HUES48 (cell line): ENCODE measurements at regions not wholly inside any gene's neighbourhood (a gene's known extent, or its start where the extent isn't known, plus 50 kb on each side); places are given as distances from the start of the nearest gene placed in this dataset.

ENCODE experiments used
- H3K27ac ChIP-seq: one replicate; pipeline ENCODE4 v1.7.0; 2013; ENCODE audit warnings: low read depth, low read length, inconsistent platforms
- H3K27me3 ChIP-seq: 2 replicates; pipeline ENCODE4 v1.6.1; 2013; ENCODE audit warnings: mild to moderate bottlenecking, low read length; ENCODE audit not compliant: control insufficient read depth, insufficient read depth
- H3K36me3 ChIP-seq: 2 replicates; pipeline ENCODE4 v1.6.1; 2013; ENCODE audit warnings: low read length; ENCODE audit not compliant: control insufficient read depth, insufficient read depth
- H3K4me1 ChIP-seq: 2 replicates; pipeline ENCODE4 v1.6.1; 2013; ENCODE audit warnings: mild to moderate bottlenecking, low read length; ENCODE audit not compliant: control insufficient read depth, insufficient read depth
- H3K4me3 ChIP-seq: 2 replicates; pipeline ENCODE4 v1.5.1; 2013; ENCODE audit warnings: mild to moderate bottlenecking, low read depth, low read length
- H3K9ac ChIP-seq: 2 replicates; pipeline ENCODE4 v1.6.1; 2013; ENCODE audit warnings: mild to moderate bottlenecking, low read depth, low read length, moderate library complexity
- H3K9me3 ChIP-seq: 2 replicates; pipeline ENCODE4 v1.6.1; 2013; ENCODE audit warnings: low read length; ENCODE audit not compliant: control insufficient read depth, insufficient read depth

DNA sequence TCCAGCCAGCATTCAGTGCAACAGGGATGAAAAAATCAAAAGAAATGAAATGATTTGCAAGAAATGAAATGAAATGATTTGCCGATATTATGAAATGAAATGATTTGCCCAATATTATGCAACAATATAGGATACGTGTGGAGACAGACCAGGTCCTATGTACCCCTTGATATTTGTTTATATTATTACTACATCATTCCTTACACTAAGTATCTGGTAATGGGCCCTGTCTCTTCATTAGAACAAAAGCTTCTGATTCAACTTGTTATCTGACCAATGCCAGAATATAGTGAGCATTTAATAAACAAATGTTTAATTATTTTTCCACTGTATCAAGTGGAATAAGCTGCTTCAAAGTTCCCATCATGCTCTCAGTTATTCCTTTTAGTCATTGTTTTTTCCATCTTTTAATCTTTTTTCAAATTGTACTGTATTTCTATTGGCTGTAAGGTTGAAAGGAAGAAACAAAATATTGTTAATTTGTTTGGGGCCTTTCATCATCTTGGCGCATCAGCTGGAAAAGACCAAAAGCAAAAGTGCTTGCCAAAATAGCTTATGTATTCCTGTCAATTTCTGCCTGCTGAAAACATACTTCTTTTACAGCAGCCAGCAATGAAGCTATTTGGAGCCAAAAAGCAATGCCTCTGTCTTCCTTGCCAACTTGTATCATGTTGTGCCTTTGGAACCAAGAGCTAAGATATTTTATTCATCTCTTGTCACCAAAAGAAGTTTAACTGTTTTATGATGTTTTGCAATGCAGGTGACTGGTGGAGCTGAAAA lies 2314.9 kb downstream of the LRRC4C start:
- Histone ChIP-seq H3K27ac (no peak overlapping the region), H3K36me3 (no peaks in the 10 kb centered on the region), H3K4me3 (no peak overlapping the region), H3K9ac (no peak overlapping the region), H3K4me1 (no peaks in the 10 kb centered on the region), H3K9me3 (no peaks in the 10 kb centered on the region), H3K27me3 (no peaks in the 10 kb centered on the region)

DNA sequence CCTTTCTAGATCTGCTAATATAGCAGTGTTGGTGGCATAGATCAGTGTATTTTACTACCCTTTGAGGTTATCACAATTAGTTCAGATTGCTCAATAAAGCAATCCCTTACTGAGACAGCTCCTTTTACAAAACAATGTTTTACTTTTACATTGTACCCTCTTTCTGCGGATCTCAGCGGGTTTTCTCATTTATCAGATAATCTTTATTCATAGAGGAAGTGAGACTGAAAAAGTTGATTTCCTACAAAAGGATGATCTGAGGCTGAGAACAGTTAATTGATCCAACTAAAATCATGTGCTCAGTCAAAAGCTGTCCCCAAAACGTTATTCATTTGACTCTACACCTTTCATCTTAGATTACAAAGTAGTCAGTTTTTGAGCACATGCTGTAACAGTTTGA lies 2319.9 kb downstream of the LRRC4C start:
- Histone ChIP-seq H3K27me3 (no peaks in the 10 kb centered on the region), H3K9ac (no peak overlapping the region), H3K27ac (no peak overlapping the region), H3K36me3 (no peaks in the 10 kb centered on the region), H3K4me3 (no peak overlapping the region), H3K4me1 (no peaks in the 10 kb centered on the region), H3K9me3 (no peaks in the 10 kb centered on the region)

DNA sequence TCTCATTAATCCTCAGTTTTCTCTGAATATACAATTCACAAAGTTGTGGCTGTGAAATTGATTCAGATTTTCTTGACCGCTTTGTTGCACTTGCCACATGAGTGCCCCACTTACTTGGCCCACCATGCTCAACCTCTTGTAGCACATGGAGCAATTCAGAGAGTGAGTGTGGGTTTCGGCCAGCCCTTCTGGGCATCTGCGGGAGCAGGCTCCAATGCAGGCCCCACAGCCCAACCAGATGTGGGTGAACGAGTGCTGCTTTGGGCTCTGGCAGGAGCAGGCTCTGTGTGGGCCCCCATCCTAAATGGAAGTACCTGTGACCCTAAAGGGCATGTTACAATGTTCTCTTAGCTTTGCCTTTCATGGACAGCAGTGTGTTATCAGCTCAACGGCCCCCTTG lies 2338.6 kb downstream of the LRRC4C start:
- peaks cover 7% of the 10 kb centered on the region for H3K9me3 ChIP-seq
- no peaks in the 10 kb centered on the region for H3K4me1 ChIP-seq
- no peak overlapping the region for H3K27ac ChIP-seq
- H3K9ac ChIP-seq, result no peak overlapping the region
- no peaks in the 10 kb centered on the region for H3K27me3 ChIP-seq
- no peak overlapping the region for H3K4me3 ChIP-seq
- H3K36me3 ChIP-seq, result no peaks in the 10 kb centered on the region

DNA sequence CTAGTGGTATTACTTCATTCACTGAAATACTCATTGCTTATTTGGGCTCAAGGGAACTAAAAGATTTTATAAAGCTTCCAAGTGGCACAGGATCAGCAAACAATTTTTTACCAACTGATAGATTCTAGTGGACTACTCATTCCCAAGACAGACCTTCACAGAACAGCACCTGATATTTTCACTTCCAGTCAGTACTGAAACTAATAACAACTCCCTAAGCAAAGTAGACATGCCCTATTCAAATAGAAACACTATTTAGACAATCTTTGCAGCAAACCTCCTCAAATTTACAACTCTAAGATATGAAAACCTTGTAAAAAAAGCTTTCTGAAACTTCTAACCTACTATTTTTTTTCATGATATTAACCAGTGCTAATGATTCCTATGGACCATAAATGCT lies 2345.8 kb downstream of the LRRC4C start:
- H3K9ac ChIP-seq, result no peak overlapping the region

DNA sequence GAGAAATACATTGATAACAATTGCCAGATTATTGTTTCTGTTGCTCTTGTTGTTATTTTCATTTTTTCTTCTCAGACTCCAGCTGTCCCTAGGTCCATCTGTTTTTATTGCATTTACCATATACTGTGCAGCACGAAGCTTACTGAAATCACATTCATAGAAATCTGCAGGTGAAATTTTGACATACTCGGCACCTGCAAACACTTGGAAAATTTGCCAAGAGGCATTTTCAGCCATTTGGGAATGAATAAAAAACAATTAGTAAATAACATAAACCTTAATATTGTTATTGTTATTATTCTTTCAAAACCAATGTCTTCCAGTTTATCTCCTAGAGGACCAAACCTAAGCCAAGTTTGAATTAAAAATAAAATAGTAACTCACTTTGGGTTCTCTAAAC lies 2357.2 kb downstream of the LRRC4C start:
- H3K4me1 ChIP-seq, result no peaks in the 10 kb centered on the region
- H3K9ac ChIP-seq, result no peak overlapping the region
- peaks cover 19% of the 10 kb centered on the region for H3K9me3 ChIP-seq
- H3K27ac ChIP-seq, result no peak overlapping the region
- H3K27me3 ChIP-seq, result no peaks in the 10 kb centered on the region
- no peak overlapping the region for H3K4me3 ChIP-seq
- no peaks in the 10 kb centered on the region for H3K36me3 ChIP-seq

More for the DNA sequence above, 2345.8 kb downstream of the LRRC4C start:
- Histone ChIP-seq H3K36me3 (no peaks in the 10 kb centered on the region), H3K27ac (no peak overlapping the region), H3K27me3 (no peaks in the 10 kb centered on the region), H3K9me3 (no peaks in the 10 kb centered on the region), H3K4me3 (no peak overlapping the region), H3K4me1 (no peaks in the 10 kb centered on the region)

DNA sequence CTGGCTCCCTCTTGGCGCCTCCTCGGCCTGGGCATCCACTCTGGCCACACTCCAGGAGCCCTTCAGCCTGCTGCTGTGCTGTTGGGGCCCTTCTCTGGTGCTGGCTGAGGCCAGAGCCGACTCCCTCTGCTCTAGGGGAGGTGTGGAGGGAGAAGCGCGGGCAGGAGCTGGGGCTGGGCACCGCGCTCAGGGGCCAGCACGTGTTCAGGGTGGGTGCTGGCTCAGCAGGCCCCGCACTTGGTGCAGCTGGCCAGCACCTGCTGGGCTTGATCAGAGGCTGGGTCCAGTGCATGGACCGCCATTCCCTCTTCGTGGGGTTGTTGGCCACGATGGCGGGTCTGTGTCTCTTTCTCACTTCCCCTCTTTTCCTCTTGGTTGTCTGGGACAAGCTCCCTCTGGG lies 2381.0 kb downstream of the LRRC4C start:
- Histone ChIP-seq H3K27ac (no peak overlapping the region), H3K4me1 (no peaks in the 10 kb centered on the region), H3K27me3 (no peaks in the 10 kb centered on the region), H3K9me3 (no peaks in the 10 kb centered on the region), H3K4me3 (no peak overlapping the region), H3K36me3 (no peaks in the 10 kb centered on the region), H3K9ac (no peak overlapping the region)

DNA sequence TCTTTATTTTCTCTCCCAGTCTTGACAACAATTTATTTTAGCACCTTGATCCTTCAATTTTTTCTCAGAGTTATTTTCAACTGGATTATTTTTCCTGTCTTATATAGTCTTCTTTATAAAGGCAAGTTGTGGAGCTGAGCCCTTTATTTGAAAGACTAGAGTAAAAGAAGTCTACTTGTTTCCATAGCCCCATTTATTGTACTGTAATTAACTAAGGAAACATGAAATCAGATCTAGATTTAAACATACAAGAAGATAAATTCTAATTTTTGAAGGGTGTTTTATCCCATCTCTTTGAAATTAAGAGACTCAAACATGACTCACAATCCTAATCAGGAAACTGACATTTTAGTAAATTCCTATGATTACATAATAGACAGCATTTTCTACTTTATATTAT lies 2421.8 kb downstream of the LRRC4C start:
- no peak overlapping the region for H3K9ac ChIP-seq

DNA sequence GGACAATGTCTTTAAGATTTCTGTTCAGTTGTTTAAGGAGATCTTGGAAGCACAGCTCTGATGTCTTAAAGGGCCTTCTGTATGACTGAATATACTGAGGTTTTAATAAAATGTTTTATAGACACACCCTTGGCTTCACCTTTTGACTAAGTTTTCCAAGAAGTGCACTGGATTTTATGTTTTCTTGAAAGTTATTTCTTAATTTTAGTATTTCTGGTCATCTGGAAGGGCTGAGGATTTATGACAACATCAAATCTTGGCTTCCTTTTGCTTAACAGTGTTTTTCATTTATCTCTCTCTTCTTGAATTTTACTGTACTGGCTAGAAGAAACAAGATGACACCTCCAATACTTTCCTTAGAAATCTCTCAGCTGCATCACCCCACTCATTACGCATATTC lies 2423.4 kb downstream of the LRRC4C start:
- Histone ChIP-seq H3K27ac (no peak overlapping the region), H3K4me3 (no peak overlapping the region), H3K27me3 (no peaks in the 10 kb centered on the region), H3K9me3 (no peaks in the 10 kb centered on the region), H3K4me1 (no peaks in the 10 kb centered on the region), H3K9ac (no peak overlapping the region), H3K36me3 (no peaks in the 10 kb centered on the region)

More for the DNA sequence above, 2421.8 kb downstream of the LRRC4C start:
- H3K27me3 ChIP-seq, result no peaks in the 10 kb centered on the region
- no peak overlapping the region for H3K4me3 ChIP-seq
- H3K9me3 ChIP-seq, result no peaks in the 10 kb centered on the region
- no peaks in the 10 kb centered on the region for H3K36me3 ChIP-seq
- no peaks in the 10 kb centered on the region for H3K4me1 ChIP-seq
- H3K27ac ChIP-seq, result no peak overlapping the region

DNA sequence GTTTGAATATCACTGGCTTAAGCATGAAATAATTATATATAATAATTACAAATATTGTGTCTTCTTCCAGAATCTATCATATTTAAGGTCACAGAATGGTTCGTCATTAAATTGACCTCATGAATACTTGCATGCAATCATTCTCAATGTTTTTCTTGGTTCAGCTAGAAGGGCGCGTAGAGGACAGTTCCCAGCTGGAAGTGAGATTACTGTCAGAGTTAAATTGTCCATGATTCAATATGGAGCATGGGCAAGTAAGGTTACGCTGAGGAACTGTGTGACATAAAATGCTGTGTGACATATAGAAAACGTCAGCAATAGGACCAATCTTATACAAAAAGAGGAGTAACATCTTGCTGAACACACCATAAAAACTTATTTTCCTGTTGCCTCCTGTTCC lies 2423.5 kb upstream of the RAG2 start:
- no peaks in the 10 kb centered on the region for H3K9me3 ChIP-seq
- no peak overlapping the region for H3K4me3 ChIP-seq
- H3K27me3 ChIP-seq, result no peaks in the 10 kb centered on the region
- no peaks in the 10 kb centered on the region for H3K4me1 ChIP-seq
- no peak overlapping the region for H3K9ac ChIP-seq
- H3K36me3 ChIP-seq, result no peaks in the 10 kb centered on the region
- H3K27ac ChIP-seq, result no peak overlapping the region

DNA sequence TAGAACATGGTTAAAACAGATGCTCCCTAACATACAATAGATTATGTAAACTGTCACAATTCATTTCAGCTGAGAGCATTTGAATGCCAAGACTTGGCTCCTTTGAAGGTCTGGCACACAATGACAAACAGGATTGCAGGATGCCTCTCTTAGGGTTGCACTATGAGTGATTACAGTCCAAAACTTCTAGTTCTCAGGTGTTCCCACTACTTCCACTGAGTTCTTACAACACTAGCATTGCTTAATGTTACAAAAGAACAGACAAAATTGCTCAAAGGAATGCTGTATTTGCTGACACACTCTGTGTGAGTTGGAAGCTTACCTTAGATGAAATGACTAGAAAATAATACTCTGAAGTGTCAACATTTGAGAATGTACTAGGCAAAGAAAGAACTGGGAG lies 2413.8 kb upstream of the RAG2 start:
- Histone ChIP-seq H3K9ac (no peak overlapping the region), H3K4me3 (no peak overlapping the region), H3K9me3 (no peaks in the 10 kb centered on the region; the same call in 1 of the 2 replicates), H3K27ac (no peak overlapping the region), H3K36me3 (no peaks in the 10 kb centered on the region), H3K27me3 (no peaks in the 10 kb centered on the region), H3K4me1 (no peaks in the 10 kb centered on the region)

DNA sequence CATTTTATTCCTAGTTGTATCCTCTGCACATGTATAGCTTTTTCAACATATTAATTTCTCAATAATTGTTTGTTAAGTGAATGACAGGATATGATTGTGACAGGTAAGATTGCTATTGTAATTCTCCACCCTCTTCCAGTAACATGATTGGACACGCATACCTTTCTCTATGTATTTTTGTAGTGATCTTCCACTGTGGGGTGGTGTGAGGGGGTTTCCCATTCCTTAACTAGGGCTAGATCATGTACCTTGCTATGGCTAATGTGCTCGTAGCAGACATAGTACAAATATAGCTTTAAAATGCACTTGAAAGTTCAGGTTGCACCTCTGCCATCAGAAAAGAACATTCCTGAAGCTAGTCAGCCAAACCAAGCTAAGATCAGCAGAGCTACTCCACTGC lies 2392.8 kb upstream of the RAG2 start:
- Histone ChIP-seq H3K27me3 (no peaks in the 10 kb centered on the region), H3K9me3 (no peaks in the 10 kb centered on the region), H3K27ac (no peak overlapping the region), H3K4me3 (no peak overlapping the region), H3K4me1 (no peaks in the 10 kb centered on the region), H3K36me3 (no peaks in the 10 kb centered on the region), H3K9ac (no peak overlapping the region)
